Transverse colon (tissue), 4 donors: ENCODE measurements at regions not wholly inside any gene's neighbourhood (a gene's known extent, or its start where the extent isn't known, plus 50 kb on each side); places are given as distances from the start of the nearest gene placed in this dataset.

Experiments
- DNase-seq: peaks from one replicate; pipeline ENCODE4 v3.0.0-alpha.2; 2019
- H3K27ac ChIP-seq, 4 donors: fragments of 200-600 bp; sonication (generic); 2 replicates each; pipeline ENCODE4 v1.5.1; 2016 to 2018; ENCODE audit warnings: inconsistent platforms in 4 of 4
- H3K27me3 ChIP-seq: fragments of 200-600 bp; sonication (generic); 2 replicates; pipeline ENCODE4 v1.5.1; 2017; ENCODE audit warnings: inconsistent platforms
- H3K36me3 ChIP-seq, 4 donors: fragments of 200-600 bp; sonication (generic); 2 replicates each; pipeline ENCODE4 v1.5.1; 2017 to 2019; ENCODE audit warnings: inconsistent platforms in 4 of 4
- H3K4me1 ChIP-seq, 4 donors: fragments of 200-600 bp; sonication (generic); 2 replicates each; pipeline ENCODE4 v1.5.1; 2017 to 2020; ENCODE audit warnings: inconsistent platforms in 4 of 4
- H3K4me3 ChIP-seq, 4 donors: fragments of 200-600 bp; sonication (generic); 1 replicate in 1 of 4; 2 replicates in 3 of 4; pipeline versions ENCODE4 v1.5.1 to v1.6.1; 2017 to 2019; ENCODE audit warnings: inconsistent platforms in 4 of 4
- H3K9me3 ChIP-seq, 2 donors: fragments of 200-600 bp; sonication (generic); 2 replicates each; pipeline ENCODE4 v1.5.1; 2017 to 2019; ENCODE audit warnings: inconsistent platforms in 2 of 2
- EP300 ChIP-seq: sonication (generic); formaldehyde crosslinking; IDR thresholded peaks from one replicate; pipeline ENCODE4 v1.6.1; 2017; ENCODE audit warnings: antibody characterized with exemption, low read depth
- POLR2A ChIP-seq: fragments of 450-650 bp; IDR thresholded peaks from one replicate; pipeline ENCODE4 v1.6.1; 2016; ENCODE audit warnings: antibody characterized with exemption, mild to moderate bottlenecking, moderate library complexity
- POLR2AphosphoS5 ChIP-seq, 3 donors: sonication (generic); formaldehyde crosslinking; IDR thresholded peaks; one replicate each; pipeline ENCODE4 v1.6.1; 2016; ENCODE audit warnings: antibody characterized with exemption in 3 of 3
- WGBS, 2 donors: methylation state at CpG; one replicate each; pipeline ENCODE4 v1.1.5; 2018; ENCODE audit warnings: low coverage in 1 of 2; 5-methylcytosine and 5-hydroxymethylcytosine counted together
- in situ Hi-C, 4 donors: fragments of 200-750 bp; cut with MboI; loops; one replicate each; pipeline versions ENCODE4 v1.15.0 to v1.15.1; 2017; ENCODE audit warnings: low sequenced_read_pairs in 3 of 4, low pct_ligation_motif_present in 1 of 4, low pct_unique_long_range_greater_than_20kb in 1 of 4
- intact Hi-C: fragments of 100-400 bp; cut with DNase I; formaldehyde crosslinking; loops from one replicate; pipeline ENCODE4 v1.15.1; 2023; ENCODE audit warnings: low total_unique reads
- TF ChIP-seq, protein P1 (sequence below), 5 experiments: fragments of 200-600 bp in 3 of 5; fragments of 450-650 bp in 2 of 5; sonication (generic) in 3 of 5; IDR thresholded peaks; 1 replicate in 2 of 5; 2 replicates in 3 of 5; pipeline ENCODE4 v1.5.1; 2016 to 2017; ENCODE audit warnings: antibody characterized with exemption in 5 of 5, inconsistent platforms in 3 of 5, mild to moderate bottlenecking in 2 of 5, moderate library complexity in 1 of 5

DNA sequence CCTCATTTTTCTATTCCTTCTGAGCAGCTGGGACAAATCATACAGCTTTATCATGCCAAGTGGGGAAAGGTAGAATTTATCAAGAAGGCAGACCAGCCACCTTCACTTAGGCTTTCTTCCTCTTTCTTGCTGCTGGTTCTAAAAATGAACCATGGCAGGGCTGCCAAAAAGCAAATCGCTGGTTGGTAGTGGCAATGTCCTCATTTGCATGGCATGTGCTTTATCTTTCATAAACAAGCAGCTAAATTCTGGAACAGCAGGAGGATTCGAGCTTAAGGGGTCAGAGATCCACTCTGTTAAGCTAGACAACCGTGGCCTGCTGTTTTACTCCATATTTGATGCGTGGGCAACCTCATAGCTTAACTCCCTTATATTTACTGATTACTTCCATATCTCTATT, 91.3 kb downstream of the RPE65 start:
- no peaks in the 10 kb centered on the region for H3K27me3 ChIP-seq
- H3K4me1 ChIP-seq = peaks cover 0 to 19% (median 0%) of the 10 kb centered on the region in 4 donors
- no peak for DNase-seq
- WGBS, 2 donors = 51 to 66% methylated on average over 4 of the region's 4 CpGs
- H3K36me3 ChIP-seq = no peaks in the 10 kb centered on the region
- H3K4me3 ChIP-seq = no peak overlapping the region
- H3K27ac ChIP-seq = no peak overlapping the region
- no peaks in the 10 kb centered on the region for H3K9me3 ChIP-seq
- in situ Hi-C loops = loop anchor here in 1 of 4 donors (10.0 kb wide), 1 partner anchor 504 kb away; no protein-coding TSS in a partner anchor
- intact Hi-C loops = no loop called here
- TF ChIP-seq POLR2AphosphoS5 (IDR thresholded peaks at IDR 0.05) = no peak
- TF ChIP-seq POLR2A = no peak
- TF ChIP-seq, protein P1, sequence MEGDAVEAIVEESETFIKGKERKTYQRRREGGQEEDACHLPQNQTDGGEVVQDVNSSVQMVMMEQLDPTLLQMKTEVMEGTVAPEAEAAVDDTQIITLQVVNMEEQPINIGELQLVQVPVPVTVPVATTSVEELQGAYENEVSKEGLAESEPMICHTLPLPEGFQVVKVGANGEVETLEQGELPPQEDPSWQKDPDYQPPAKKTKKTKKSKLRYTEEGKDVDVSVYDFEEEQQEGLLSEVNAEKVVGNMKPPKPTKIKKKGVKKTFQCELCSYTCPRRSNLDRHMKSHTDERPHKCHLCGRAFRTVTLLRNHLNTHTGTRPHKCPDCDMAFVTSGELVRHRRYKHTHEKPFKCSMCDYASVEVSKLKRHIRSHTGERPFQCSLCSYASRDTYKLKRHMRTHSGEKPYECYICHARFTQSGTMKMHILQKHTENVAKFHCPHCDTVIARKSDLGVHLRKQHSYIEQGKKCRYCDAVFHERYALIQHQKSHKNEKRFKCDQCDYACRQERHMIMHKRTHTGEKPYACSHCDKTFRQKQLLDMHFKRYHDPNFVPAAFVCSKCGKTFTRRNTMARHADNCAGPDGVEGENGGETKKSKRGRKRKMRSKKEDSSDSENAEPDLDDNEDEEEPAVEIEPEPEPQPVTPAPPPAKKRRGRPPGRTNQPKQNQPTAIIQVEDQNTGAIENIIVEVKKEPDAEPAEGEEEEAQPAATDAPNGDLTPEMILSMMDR (IDR thresholded peaks at IDR 0.05) = no peak
- TF ChIP-seq EP300 = no peak

DNA sequence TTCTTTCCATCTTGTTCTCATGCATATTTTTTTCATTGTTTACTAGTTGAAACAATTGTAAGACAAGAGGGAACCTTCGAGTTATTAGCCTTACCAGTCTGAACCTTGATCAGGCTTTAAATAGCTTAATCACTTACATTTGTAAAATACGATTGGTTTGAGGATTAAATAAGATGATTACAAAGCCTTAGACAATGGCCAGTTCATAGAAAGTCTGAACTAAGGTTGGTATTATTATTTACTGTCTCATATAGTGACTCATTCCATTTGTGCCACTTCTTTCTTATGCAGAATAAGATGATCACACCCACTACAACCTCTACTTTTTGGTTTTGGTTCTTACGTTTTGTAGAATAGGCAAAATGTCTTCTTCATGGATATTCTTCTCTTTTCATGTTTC, 94.1 kb downstream of the RPE65 start:
- Histone ChIP-seq H3K9me3 (no peaks in the 10 kb centered on the region), H3K4me1 (peaks cover 0 to 13% (median 0%) of the 10 kb centered on the region in 4 donors), H3K27me3 (no peaks in the 10 kb centered on the region), H3K27ac (no peak overlapping the region), H3K36me3 (no peaks in the 10 kb centered on the region), H3K4me3 (no peak overlapping the region)
- intact Hi-C loops (no loop called here), in situ Hi-C loops (loop anchor here in 1 of 4 donors (10.0 kb wide), 1 partner anchor 501 kb away; no protein-coding TSS in a partner anchor)
- TF ChIP-seq POLR2AphosphoS5 (IDR thresholded peaks at IDR 0.05) = no peak
- TF ChIP-seq, protein P1 (IDR thresholded peaks at IDR 0.05) = no peak
- no peak for TF ChIP-seq EP300
- no peak for TF ChIP-seq POLR2A
- no peak for DNase-seq
- 73 to 83% methylated on average over 3 of the region's 3 CpGs for WGBS, 2 donors

- Histone ChIP-seq H3K27me3 (no peaks in the 10 kb centered on the region), H3K36me3 (no peaks in the 10 kb centered on the region), H3K27ac (no peak overlapping the region), H3K9me3 (no peaks in the 10 kb centered on the region), H3K4me3 (no peak overlapping the region), H3K4me1 (no peaks in the 10 kb centered on the region)
- TF ChIP-seq, protein P1 (IDR thresholded peaks at IDR 0.05) = no peak
- TF ChIP-seq EP300 = no peak
- no peak for TF ChIP-seq POLR2AphosphoS5 (IDR thresholded peaks at IDR 0.05)
- no peak for TF ChIP-seq POLR2A
- whole genome bisulfite sequencing, 2 donors = 78% methylated on average over 2 of the region's 2 CpGs; no CpG with 5 or more reads in 1 of the 2 donors
- DNase-seq = no peak
- in situ Hi-C loops = loop anchor here in 1 of 4 donors (10.0 kb wide), 1 partner anchor 497 kb away; no protein-coding TSS in a partner anchor
- intact Hi-C loops = no loop called here
Measured at GRCh38 chr1:68352202-68352601, 97.6 kb downstream of the RPE65 start.

GRCh38 chr1:68347415-68347814, 102.3 kb downstream of the RPE65 start:
- no peak for DNase-seq
- in situ Hi-C loops = loop anchor here in 3 of 4 donors (25.0 kb wide), 3 partner anchors 485 to 810 kb away; partner anchors contain the start of gene GNG12 (in 1 of the 3)
- Histone ChIP-seq H3K27me3 (no peaks in the 10 kb centered on the region), H3K36me3 (no peaks in the 10 kb centered on the region), H3K27ac (no peak overlapping the region), H3K4me3 (no peak overlapping the region), H3K4me1 (no peaks in the 10 kb centered on the region), H3K9me3 (no peaks in the 10 kb centered on the region)
- intact Hi-C loops = loop anchor here (10.0 kb wide), 1 partner anchor 513 kb away; the partner anchor contains the start of gene GNG12
- TF ChIP-seq POLR2AphosphoS5 (IDR thresholded peaks at IDR 0.05) (no peak), POLR2A (no peak), EP300 (no peak)
- TF ChIP-seq, protein P1 (IDR thresholded peaks at IDR 0.05) = no peak
- WGBS, 2 donors = 76 to 77% methylated on average over 2 of the region's 2 CpGs
